ENCODE measurements at regions not wholly inside any gene's neighbourhood (a gene's known extent, or its start where the extent isn't known, plus 50 kb on each side); places are given as distances from the start of the nearest gene placed in this dataset.

- H3K4me3 ChIP-seq (ENCODE audit: low read depth, low read length): no peak overlapping the region
- no peak for TF ChIP-seq CTCF (IDR thresholded peaks at IDR 0.05; ENCODE audit: low read depth, low read length, missing control alignments)
- DNase-seq (ENCODE audit: low read depth): no peak
These were observed 114.2 kb downstream of the FEM1C start for GRCh38 chr5:115430374-115430773.

GRCh38 chr5:115429345-115429940 lies 115.1 kb downstream of the FEM1C start:
- no peak for TF ChIP-seq CTCF (IDR thresholded peaks at IDR 0.05; ENCODE audit: low read depth, low read length, missing control alignments)
- no peak overlapping the region for H3K4me3 ChIP-seq (ENCODE audit: low read depth, low read length)
- DNase-seq (ENCODE audit: low read depth): no peak

- no peak overlapping the region for H3K4me3 ChIP-seq (ENCODE audit: low read depth, low read length)
- TF ChIP-seq CTCF (IDR thresholded peaks at IDR 0.05; ENCODE audit: low read depth, low read length, missing control alignments): no peak
- no peak for DNase-seq (ENCODE audit: low read depth)
These were observed 115.9 kb downstream of the FEM1C start for GRCh38 chr5:115428676-115429075.

GRCh38 chr5:115428248-115428647 lies 116.3 kb downstream of the FEM1C start:
- H3K4me3 ChIP-seq (ENCODE audit: low read depth, low read length): no peak overlapping the region
- DNase-seq (ENCODE audit: low read depth): no peak
- TF ChIP-seq CTCF (IDR thresholded peaks at IDR 0.05; ENCODE audit: low read depth, low read length, missing control alignments): no peak

GRCh38 chr5:115424446-115424845 lies 120.1 kb downstream of the FEM1C start:
- no peak overlapping the region for H3K4me3 ChIP-seq (ENCODE audit: low read depth, low read length)
- no peak for DNase-seq (ENCODE audit: low read depth)
- no peak for TF ChIP-seq CTCF (IDR thresholded peaks at IDR 0.05; ENCODE audit: low read depth, low read length, missing control alignments)

- no peak for TF ChIP-seq CTCF (IDR thresholded peaks at IDR 0.05; ENCODE audit: low read depth, low read length, missing control alignments)
- H3K4me3 ChIP-seq (ENCODE audit: low read depth, low read length): no peak overlapping the region
- no peak for DNase-seq (ENCODE audit: low read depth)
These were observed 120.5 kb downstream of the FEM1C start for GRCh38 chr5:115424030-115424429.

GRCh38 chr5:115423541-115423940 lies 121.0 kb downstream of the FEM1C start:
- no peak for TF ChIP-seq CTCF (IDR thresholded peaks at IDR 0.05; ENCODE audit: low read depth, low read length, missing control alignments)
- DNase-seq (ENCODE audit: low read depth): no peak
- H3K4me3 ChIP-seq (ENCODE audit: low read depth, low read length): no peak overlapping the region
